ENCODE measurements at regions not wholly inside any gene's neighbourhood (a gene's known extent, or its start where the extent isn't known, plus 50 kb on each side); places are given as distances from the start of the nearest gene placed in this dataset.

- Histone ChIP-seq H3K4me3 (replicated peaks; ENCODE audit: insufficient read depth, low read length) (no peak overlapping the region), H3K27me3 (ENCODE audit: insufficient read depth, poor library complexity, severe bottlenecking) (no peaks in the 10 kb centered on the region), H3K27ac (replicated peaks) (no peak overlapping the region)
- DNase-seq (ENCODE audit: low read depth in 1 of 2, low spot score in 1 of 2) = no peak
- TF ChIP-seq POLR2AphosphoS5 (IDR thresholded peaks at IDR 0.05; ENCODE audit: low read depth) (no peak), REST (IDR thresholded peaks at IDR 0.05; ENCODE audit: insufficient replicate concordance, low read depth) (no peak), GABPA (IDR thresholded peaks at IDR 0.05; ENCODE audit: low read depth) (no peak), SPI1 (IDR thresholded peaks at IDR 0.05; ENCODE audit: borderline replicate concordance, low read depth) (no peak), CTCF (IDR thresholded peaks at IDR 0.05; ENCODE audit: insufficient read depth, low read length) (no peak)
These were observed 58.2 kb upstream of the TP63 start for GRCh38 chr3:189573004-189573403.

GRCh38 chr3:189576486-189576885 lies 54.7 kb upstream of the TP63 start:
- Histone ChIP-seq H3K4me3 (replicated peaks; ENCODE audit: insufficient read depth, low read length) (no peak overlapping the region), H3K27ac (replicated peaks) (no peak overlapping the region), H3K27me3 (ENCODE audit: insufficient read depth, poor library complexity, severe bottlenecking) (no peaks in the 10 kb centered on the region)
- DNase-seq (ENCODE audit: low read depth in 1 of 2, low spot score in 1 of 2) = no peak
- no peak for TF ChIP-seq POLR2AphosphoS5 (IDR thresholded peaks at IDR 0.05; ENCODE audit: low read depth)
- TF ChIP-seq REST (IDR thresholded peaks at IDR 0.05; ENCODE audit: insufficient replicate concordance, low read depth) = no peak
- TF ChIP-seq GABPA (IDR thresholded peaks at IDR 0.05; ENCODE audit: low read depth) = no peak
- no peak for TF ChIP-seq SPI1 (IDR thresholded peaks at IDR 0.05; ENCODE audit: borderline replicate concordance, low read depth)
- TF ChIP-seq CTCF (IDR thresholded peaks at IDR 0.05; ENCODE audit: insufficient read depth, low read length) = no peak

- Histone ChIP-seq H3K27me3 (ENCODE audit: insufficient read depth, poor library complexity, severe bottlenecking) (no peaks in the 10 kb centered on the region), H3K27ac (replicated peaks) (no peak overlapping the region), H3K4me3 (replicated peaks; ENCODE audit: insufficient read depth, low read length) (no peak overlapping the region)
- DNase-seq (ENCODE audit: low read depth in 1 of 2, low spot score in 1 of 2) = no peak
- TF ChIP-seq SPI1 (IDR thresholded peaks at IDR 0.05; ENCODE audit: borderline replicate concordance, low read depth) (no peak), CTCF (IDR thresholded peaks at IDR 0.05; ENCODE audit: insufficient read depth, low read length) (no peak), POLR2AphosphoS5 (IDR thresholded peaks at IDR 0.05; ENCODE audit: low read depth) (no peak), GABPA (IDR thresholded peaks at IDR 0.05; ENCODE audit: low read depth) (no peak), REST (IDR thresholded peaks at IDR 0.05; ENCODE audit: insufficient replicate concordance, low read depth) (no peak)
These were observed 53.9 kb upstream of the TP63 start for GRCh38 chr3:189577050-189577951.

Measured in HL-60 (cell line).